HUES6 (cell line): ENCODE measurements at regions not wholly inside any gene's neighbourhood (a gene's known extent, or its start where the extent isn't known, plus 50 kb on each side); places are given as distances from the start of the nearest gene placed in this dataset.
"Not testable (repeated sequence)": the region's sequence is repeated elsewhere in the genome, so short reads cannot be mapped to it uniquely, and the experiment has no call there.

ENCODE experiments used
- H3K27ac ChIP-seq: 2 replicates; pipeline ENCODE4 v1.7.0; 2013; ENCODE audit warnings: low read depth, mild to moderate bottlenecking, low read length, inconsistent platforms
- H3K27me3 ChIP-seq: 2 replicates; pipeline ENCODE4 v1.6.1; 2013; ENCODE audit warnings: low read length; ENCODE audit not compliant: control insufficient read depth, insufficient read depth
- H3K36me3 ChIP-seq: 2 replicates; pipeline ENCODE4 v1.6.1; 2013; ENCODE audit warnings: low read length; ENCODE audit not compliant: control insufficient read depth, insufficient read depth
- H3K4me1 ChIP-seq: 2 replicates; pipeline ENCODE4 v1.6.1; 2013; ENCODE audit warnings: low read length; ENCODE audit not compliant: control insufficient read depth, insufficient read depth
- H3K4me3 ChIP-seq: 2 replicates; pipeline ENCODE4 v1.5.1; 2013; ENCODE audit warnings: low read depth, low read length
- H3K9ac ChIP-seq: one replicate; pipeline ENCODE4 v1.6.1; 2013; ENCODE audit warnings: mild to moderate bottlenecking, low read length
- H3K9me3 ChIP-seq: 2 replicates; pipeline ENCODE4 v1.6.1; 2013; ENCODE audit warnings: low read depth, low read length; ENCODE audit not compliant: control insufficient read depth, insufficient read depth

DNA sequence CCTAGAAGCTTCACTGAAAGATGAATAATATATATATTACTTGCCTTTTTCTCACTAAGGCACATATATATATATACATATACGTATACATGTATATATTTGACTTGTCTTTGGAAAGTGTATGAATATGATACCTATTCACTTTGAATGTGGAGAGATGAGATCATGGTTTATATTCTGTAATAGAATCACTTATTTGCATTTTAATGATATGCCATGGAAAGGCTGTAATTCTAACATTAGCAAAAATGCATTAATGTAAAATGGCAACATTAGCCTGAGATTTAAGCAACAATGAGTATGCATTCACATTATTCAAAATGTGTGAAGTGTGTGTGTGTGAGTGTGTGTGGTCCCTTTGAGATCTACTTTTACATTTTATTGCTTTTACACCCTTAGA, 54.5 kb upstream of the PRKD1 start:
- Histone ChIP-seq H3K27ac (no peak overlapping the region), H3K9me3 (no peaks in the 10 kb centered on the region), H3K4me3 (no peak overlapping the region), H3K4me1 (no peaks in the 10 kb centered on the region), H3K36me3 (no peaks in the 10 kb centered on the region), H3K27me3 (no peaks in the 10 kb centered on the region), H3K9ac (no peak overlapping the region)

DNA sequence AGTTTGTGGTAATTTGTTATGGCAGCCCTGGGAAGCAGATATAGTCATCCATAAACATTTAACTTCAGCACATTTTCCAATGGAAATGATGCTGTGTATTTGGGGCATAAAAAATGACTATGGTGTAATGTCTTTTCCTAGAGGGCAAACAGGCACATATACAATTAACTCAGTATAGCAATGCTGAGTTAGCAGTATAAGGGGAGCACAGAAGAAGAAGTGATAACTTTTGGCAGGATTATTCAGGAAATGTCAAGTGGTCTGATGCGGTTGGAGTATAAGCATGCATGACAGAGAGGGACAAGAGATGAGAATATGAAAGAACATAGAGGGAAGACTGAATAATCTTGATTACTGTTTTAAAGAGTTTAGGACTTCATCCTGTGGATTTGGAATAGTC, 55.3 kb upstream of the PRKD1 start:
- H3K9ac ChIP-seq, result no peak overlapping the region
- no peak overlapping the region for H3K4me3 ChIP-seq
- H3K36me3 ChIP-seq, result no peaks in the 10 kb centered on the region
- H3K4me1 ChIP-seq, result no peaks in the 10 kb centered on the region
- H3K27me3 ChIP-seq, result no peaks in the 10 kb centered on the region
- H3K9me3 ChIP-seq, result no peaks in the 10 kb centered on the region
- H3K27ac ChIP-seq, result no peak overlapping the region

DNA sequence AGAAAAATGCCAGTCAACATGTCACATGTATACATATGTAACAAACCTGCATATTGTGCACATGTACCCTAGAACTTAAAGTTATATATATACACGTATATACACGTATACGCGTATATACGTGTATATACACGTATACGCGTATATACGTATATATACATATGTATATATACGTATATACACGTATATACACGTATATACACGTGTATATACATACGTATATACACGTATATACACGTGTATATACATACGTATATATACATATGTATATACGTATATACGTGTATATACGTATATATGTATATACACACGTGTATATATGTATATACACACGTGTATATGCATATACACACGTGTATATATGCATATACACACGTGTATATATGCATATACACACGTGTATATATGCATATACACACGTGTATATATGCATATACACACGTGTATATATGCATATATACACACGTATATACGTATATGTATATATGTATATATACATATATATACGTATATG, 62.8 kb upstream of the PRKD1 start:
- not testable (repeated sequence) for H3K27ac ChIP-seq, H3K9me3 ChIP-seq, H3K4me3 ChIP-seq, H3K9ac ChIP-seq, H3K4me1 ChIP-seq, H3K27me3 ChIP-seq, H3K36me3 ChIP-seq

DNA sequence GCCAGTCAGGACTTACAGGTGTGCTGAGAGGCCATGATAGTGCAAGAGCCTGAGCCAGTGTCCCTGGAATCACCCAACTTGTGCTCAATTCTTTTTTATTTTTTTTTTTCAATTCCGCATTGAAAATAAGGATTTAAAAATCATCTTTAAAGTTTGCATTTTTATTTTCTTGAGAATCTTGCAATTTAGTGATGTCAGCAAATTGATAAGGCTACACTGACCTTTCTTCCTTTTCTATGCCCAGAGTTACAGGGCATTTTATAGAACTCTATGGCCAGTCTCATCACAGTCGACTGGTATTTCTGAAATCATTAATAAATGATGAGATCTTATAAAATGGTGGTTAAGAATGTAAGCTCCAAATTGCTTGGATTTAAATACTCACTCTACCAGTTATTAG, 63.3 kb upstream of the PRKD1 start:
- no peaks in the 10 kb centered on the region for H3K27me3 ChIP-seq
- H3K9ac ChIP-seq, result no peak overlapping the region
- H3K27ac ChIP-seq, result no peak overlapping the region
- H3K9me3 ChIP-seq, result no peaks in the 10 kb centered on the region
- H3K4me1 ChIP-seq, result no peaks in the 10 kb centered on the region
- no peak overlapping the region for H3K4me3 ChIP-seq
- no peaks in the 10 kb centered on the region for H3K36me3 ChIP-seq

DNA sequence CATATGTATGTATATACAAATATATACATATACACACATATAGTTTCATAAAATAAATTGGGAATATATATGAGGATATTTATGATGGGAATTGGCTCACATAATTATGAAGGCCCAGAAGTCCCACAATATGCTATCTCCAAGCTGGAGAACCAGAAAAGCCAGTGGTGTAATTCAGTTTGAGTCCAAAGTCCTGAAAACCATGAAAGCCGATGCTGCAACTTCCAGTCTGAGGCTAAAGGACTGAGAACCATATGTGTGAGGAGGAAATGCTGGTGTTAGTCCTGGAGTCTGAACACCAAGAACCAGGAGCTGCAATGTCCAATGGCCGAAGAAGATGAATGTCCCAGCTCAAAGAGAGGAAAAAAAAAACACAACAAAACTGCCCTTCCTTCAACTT, 65.5 kb upstream of the PRKD1 start:
- H3K9me3 ChIP-seq, result no peaks in the 10 kb centered on the region
- H3K4me3 ChIP-seq, result no peak overlapping the region
- no peak overlapping the region for H3K27ac ChIP-seq
- no peaks in the 10 kb centered on the region for H3K27me3 ChIP-seq
- no peak overlapping the region for H3K9ac ChIP-seq
- no peaks in the 10 kb centered on the region for H3K36me3 ChIP-seq
- no peaks in the 10 kb centered on the region for H3K4me1 ChIP-seq

DNA sequence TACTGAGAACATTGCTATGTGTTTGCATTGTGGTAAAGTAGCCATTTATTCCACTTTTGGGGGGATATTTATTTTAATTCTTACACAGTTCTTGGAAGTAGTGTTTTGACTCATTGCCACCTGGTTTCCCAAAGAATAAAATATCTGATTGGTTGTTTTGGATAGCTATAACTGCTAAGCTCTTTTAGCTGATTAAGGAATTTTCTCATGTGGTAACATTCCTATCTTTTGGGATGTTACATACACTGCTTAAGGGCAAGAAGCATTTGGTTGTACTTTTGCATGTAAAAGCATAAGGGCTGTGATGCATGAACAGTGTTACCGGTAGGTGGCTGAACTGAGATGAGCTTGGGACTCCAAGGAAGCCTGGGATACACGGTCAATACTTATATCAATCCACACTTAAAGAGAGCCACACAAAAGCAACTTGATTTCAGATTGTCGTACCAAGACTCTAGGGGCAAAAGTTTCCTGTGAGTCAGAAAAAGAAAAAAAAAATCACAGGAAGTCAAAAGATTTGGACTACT, 71.4 kb upstream of the PRKD1 start:
- Histone ChIP-seq H3K36me3 (no peaks in the 10 kb centered on the region), H3K27me3 (no peaks in the 10 kb centered on the region), H3K27ac (no peak overlapping the region), H3K9ac (no peak overlapping the region), H3K4me3 (no peak overlapping the region), H3K4me1 (no peaks in the 10 kb centered on the region), H3K9me3 (no peaks in the 10 kb centered on the region)

DNA sequence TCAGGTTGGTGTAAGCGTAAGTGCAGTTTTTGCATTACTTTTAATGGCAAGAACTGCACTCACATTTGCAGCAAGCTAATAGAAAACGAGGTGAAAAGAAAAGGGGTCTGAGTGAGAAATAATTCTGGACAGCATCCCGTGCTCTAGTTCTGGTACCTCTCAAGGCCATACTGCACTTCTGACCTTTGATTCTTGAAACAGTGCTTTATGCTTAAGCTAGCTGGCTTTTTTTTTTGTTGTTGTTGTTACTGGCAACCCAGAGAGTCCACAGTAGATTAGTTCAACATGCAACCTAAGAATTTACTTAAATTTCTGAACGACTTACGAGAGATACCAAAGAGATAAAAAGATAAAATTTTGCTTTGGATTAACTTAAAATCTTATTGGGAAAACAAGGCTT, 75.2 kb upstream of the PRKD1 start:
- H3K9me3 ChIP-seq, result no peaks in the 10 kb centered on the region
- H3K9ac ChIP-seq, result no peak overlapping the region
- H3K36me3 ChIP-seq, result no peaks in the 10 kb centered on the region
- no peak overlapping the region for H3K4me3 ChIP-seq
- no peaks in the 10 kb centered on the region for H3K27me3 ChIP-seq
- H3K4me1 ChIP-seq, result no peaks in the 10 kb centered on the region
- no peak overlapping the region for H3K27ac ChIP-seq

DNA sequence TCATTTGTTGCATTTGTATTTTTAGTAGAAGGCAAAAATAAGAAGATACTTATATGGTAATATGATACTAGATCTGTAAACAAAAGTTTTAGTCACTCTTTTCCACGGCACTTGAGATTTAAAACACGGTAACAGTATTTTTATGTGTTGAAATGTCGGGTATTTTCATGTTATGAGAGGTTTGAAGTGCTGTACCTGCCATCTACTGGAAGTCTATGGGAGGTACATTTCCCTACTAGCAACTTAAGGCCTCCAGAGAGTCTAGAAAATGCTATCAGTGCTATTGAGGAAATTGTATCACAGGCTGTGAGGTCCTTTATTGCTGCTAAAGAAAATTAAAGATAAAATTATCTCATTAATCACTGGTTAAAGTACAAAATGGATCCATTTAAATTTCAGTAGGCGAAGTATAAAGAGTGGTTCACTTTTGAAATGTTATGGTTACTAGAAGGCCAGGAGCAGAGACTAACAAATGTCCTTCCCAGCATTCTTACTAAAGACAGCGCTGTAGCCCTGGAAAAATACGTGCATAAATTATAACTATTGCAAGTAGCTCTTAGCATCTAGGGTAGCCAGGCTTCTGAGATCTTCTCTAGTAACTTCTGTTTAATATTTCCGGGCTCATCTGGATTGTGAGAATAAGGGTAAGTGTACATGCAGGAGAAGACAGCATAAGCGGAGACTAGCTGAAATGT, 77.6 kb upstream of the PRKD1 start:
- H3K9me3 ChIP-seq, result no peaks in the 10 kb centered on the region
- H3K9ac ChIP-seq, result no peak overlapping the region
- H3K36me3 ChIP-seq, result no peaks in the 10 kb centered on the region
- H3K4me3 ChIP-seq, result no peak overlapping the region
- no peaks in the 10 kb centered on the region for H3K27me3 ChIP-seq
- H3K4me1 ChIP-seq, result no peaks in the 10 kb centered on the region
- no peak overlapping the region for H3K27ac ChIP-seq

DNA sequence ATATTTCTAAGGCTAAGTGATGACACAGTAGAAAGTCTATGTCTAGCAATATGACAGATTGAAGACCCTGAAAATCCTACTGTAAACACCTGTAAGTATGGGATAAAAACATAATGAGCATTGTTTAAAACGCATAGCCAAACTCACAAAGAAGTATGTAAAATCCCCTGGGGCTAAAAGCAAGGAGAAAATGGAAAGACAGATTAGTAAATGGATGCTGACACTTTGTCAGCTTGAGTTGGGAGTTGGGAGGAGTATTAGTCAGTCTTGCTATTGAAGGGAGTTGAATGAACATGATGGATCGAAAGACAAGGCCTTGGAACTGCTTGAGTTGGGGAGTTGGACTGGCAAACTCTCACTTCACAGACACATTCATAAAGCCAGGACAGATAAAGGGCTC, 79.0 kb upstream of the PRKD1 start:
- Histone ChIP-seq H3K9ac (no peak overlapping the region), H3K9me3 (no peaks in the 10 kb centered on the region), H3K27me3 (no peaks in the 10 kb centered on the region), H3K4me3 (no peak overlapping the region), H3K4me1 (no peaks in the 10 kb centered on the region), H3K36me3 (no peaks in the 10 kb centered on the region), H3K27ac (no peak overlapping the region)

DNA sequence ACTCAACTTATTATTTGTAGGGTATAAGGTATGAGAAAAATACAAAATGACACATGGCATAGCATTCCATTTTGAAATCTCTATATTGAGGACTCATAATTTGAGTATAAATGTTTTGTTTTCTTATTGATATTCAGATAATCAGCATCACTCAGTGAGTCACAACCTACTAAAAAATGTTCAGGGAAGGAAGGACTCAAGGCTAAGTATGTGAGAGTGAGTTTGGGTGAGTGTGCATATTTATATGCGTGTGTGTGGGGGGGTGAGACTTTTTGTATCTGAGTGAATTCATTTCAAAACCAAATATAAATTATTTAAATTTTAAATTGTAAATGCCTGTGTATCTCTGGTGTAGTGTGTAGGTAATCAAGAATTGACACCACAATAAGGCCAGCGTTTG, 87.8 kb upstream of the PRKD1 start:
- Histone ChIP-seq H3K27ac (no peak overlapping the region), H3K9ac (no peak overlapping the region), H3K27me3 (no peaks in the 10 kb centered on the region), H3K36me3 (no peaks in the 10 kb centered on the region), H3K4me3 (no peak overlapping the region), H3K4me1 (no peaks in the 10 kb centered on the region), H3K9me3 (0 out of 2 replicates have a peak, but pooled peaks cover 2% of the 10 kb centered on the region)

DNA sequence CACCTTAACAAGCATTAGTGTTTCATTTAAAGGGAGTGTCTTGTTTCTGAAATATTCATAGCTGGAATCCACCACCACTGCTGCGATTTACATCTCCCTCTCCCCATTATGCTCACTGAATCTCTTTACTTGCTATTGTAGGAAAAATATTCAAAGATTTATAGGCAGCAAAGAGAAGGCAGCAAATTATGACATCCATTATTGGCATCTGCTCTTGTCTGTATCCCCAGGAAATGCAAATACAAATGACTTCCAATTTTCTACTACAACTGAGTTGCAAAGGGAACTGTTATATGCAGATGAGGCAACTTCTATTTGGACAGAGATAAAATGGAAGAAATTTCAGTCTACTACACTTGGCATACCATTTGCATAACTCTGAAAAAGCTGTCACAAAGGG, 88.4 kb upstream of the PRKD1 start:
- H3K9ac ChIP-seq, result no peak overlapping the region
- 0 out of 2 replicates have a peak, but pooled peaks cover 2% of the 10 kb centered on the region for H3K9me3 ChIP-seq
- no peak overlapping the region for H3K4me3 ChIP-seq
- no peak overlapping the region for H3K27ac ChIP-seq
- no peaks in the 10 kb centered on the region for H3K36me3 ChIP-seq
- H3K4me1 ChIP-seq, result no peaks in the 10 kb centered on the region
- no peaks in the 10 kb centered on the region for H3K27me3 ChIP-seq
